H1 (cell line): ENCODE measurements at regions not wholly inside any gene's neighbourhood (a gene's known extent, or its start where the extent isn't known, plus 50 kb on each side); places are given as distances from the start of the nearest gene placed in this dataset.

Experiments used
- CTCF ChIA-PET: fragments of 300-600 bp; sonication (Branson Sonifier 250); formaldehyde crosslinking; loops from one replicate; lab custom pipeline; 2021; ENCODE audit not compliant: partially characterized antibody; lab: Charles Lee
- POLR2A ChIA-PET: fragments of 300-600 bp; sonication (Branson Sonifier 250); formaldehyde crosslinking; loops from one replicate; lab custom pipeline; 2021; ENCODE audit warnings: inconsistent platforms; ENCODE audit not compliant: partially characterized antibody; lab: Charles Lee
- DNase-seq, 2 experiments: peaks; one replicate each; pipeline versions ENCODE4 v3.0.0 to v3.0.0-alpha.2; 2010 to 2022; ENCODE audit warnings: low spot score in 2 of 2, low read depth in 1 of 2, mixed read lengths in 1 of 2
- FAIRE-seq: peaks from 2 replicates; lab custom pipeline; 2011; peaks lifted over from hg19 to GRCh38; lab: Jason Lieb, UNC
- H2AFZ ChIP-seq: 2 replicates; pipeline ENCODE4 v1.8.1; 2012; ENCODE audit warnings: low read length, inconsistent platforms
- H2AK5ac ChIP-seq: 2 replicates; pipeline ENCODE4 v1.6.1; 2013; ENCODE audit warnings: low read depth, low read length
- H2BK120ac ChIP-seq: replicated peaks from 2 replicates; pipeline ENCODE3; 2013; ENCODE audit warnings: low read depth, low read length, inconsistent platforms
- H2BK12ac ChIP-seq: 2 replicates; pipeline ENCODE4 v1.6.1; 2013; ENCODE audit warnings: low read depth, low read length
- H2BK15ac ChIP-seq: 2 replicates; pipeline ENCODE4 v1.6.1; 2013; ENCODE audit warnings: low read length
- H2BK20ac ChIP-seq: 2 replicates; pipeline ENCODE4 v1.6.1; 2013; ENCODE audit warnings: low read length
- H2BK5ac ChIP-seq: 2 replicates; pipeline ENCODE4 v1.6.1; 2013; ENCODE audit warnings: low read depth, low read length
- H3K14ac ChIP-seq: 2 replicates; pipeline ENCODE4 v1.6.1; 2013; ENCODE audit warnings: inconsistent platforms; ENCODE audit not compliant: insufficient read length
- H3K18ac ChIP-seq: 2 replicates; pipeline ENCODE4 v1.6.1; 2013; ENCODE audit warnings: low read length; ENCODE audit errors: extremely low read depth
- H3K23ac ChIP-seq: 2 replicates; pipeline ENCODE4 v1.6.1; 2013; ENCODE audit warnings: inconsistent platforms; ENCODE audit not compliant: insufficient read length
- H3K23me2 ChIP-seq: 2 replicates; pipeline ENCODE4 v1.6.1; 2013; ENCODE audit warnings: low read depth, low read length
- H3K27ac ChIP-seq: 2 replicates; pipeline ENCODE4 v1.6.1; 2011; ENCODE audit warnings: low read depth, low read length, inconsistent platforms
- H3K27me3 ChIP-seq, 4 experiments: replicated peaks in 1 of 4; 1 replicate in 1 of 4; 2 replicates in 3 of 4; pipeline versions ENCODE4 v1.6.1 to v1.8.1; 2011 to 2013; ENCODE audit warnings: low read length in 3 of 4, mild to moderate bottlenecking in 3 of 4, inconsistent platforms in 2 of 4, mixed read lengths in 2 of 4, moderate library complexity in 1 of 4; ENCODE audit not compliant: control insufficient read depth in 3 of 4, insufficient read depth in 3 of 4; ENCODE audit errors: extremely low read depth in 1 of 4
- H3K36me3 ChIP-seq, 4 experiments: 2 replicates each; pipeline versions ENCODE4 v1.6.1 to v1.8.1; 2011 to 2013; ENCODE audit warnings: mild to moderate bottlenecking in 4 of 4, low read length in 3 of 4, moderate library complexity in 2 of 4, control low read depth in 1 of 4, inconsistent platforms in 1 of 4; ENCODE audit not compliant: insufficient read depth in 4 of 4, control insufficient read depth in 2 of 4
- H3K4ac ChIP-seq: replicated peaks from 2 replicates; pipeline ENCODE3; 2013; ENCODE audit warnings: low read length, low read depth, mixed read lengths, inconsistent platforms; ENCODE audit not compliant: insufficient read length
- H3K4me1 ChIP-seq, 4 experiments: replicated peaks in 1 of 4; 1 replicate in 1 of 4; 2 replicates in 3 of 4; pipeline versions ENCODE4 v1.6.1 to v1.8.1; 2011 to 2013; ENCODE audit warnings: low read length in 3 of 4, inconsistent platforms in 2 of 4, mixed read lengths in 1 of 4; ENCODE audit not compliant: insufficient read depth in 4 of 4, control insufficient read depth in 3 of 4
- H3K4me2 ChIP-seq, 2 experiments: 2 replicates each; pipeline versions ENCODE4 v1.6.1 to v1.8.1; 2011 to 2013; ENCODE audit warnings: low read depth in 2 of 2, low read length in 2 of 2, control low read depth in 1 of 2, inconsistent platforms in 1 of 2, mild to moderate bottlenecking in 1 of 2; ENCODE audit not compliant: insufficient read depth in 1 of 2
- H3K4me3 ChIP-seq, 4 experiments: fragments of 200-600, 300-600 bp in 1 of 4; sonication (generic), shearing (Covaris generic), sonication (Bioruptor Twin) in 1 of 4; 2 replicates each; pipeline versions ENCODE4 v1.5.1 to v1.8.1; 2011 to 2016; ENCODE audit warnings: low read length in 4 of 4, low read depth in 3 of 4, control low read depth in 2 of 4, inconsistent platforms in 2 of 4, mild to moderate bottlenecking in 2 of 4, mixed read lengths in 1 of 4, moderate library complexity in 1 of 4; ENCODE audit not compliant: insufficient read depth in 2 of 4; ENCODE audit errors: extremely low read depth in 1 of 4
- H3K56ac ChIP-seq: replicated peaks from 2 replicates; pipeline ENCODE3; 2013; ENCODE audit warnings: low read depth, mild to moderate bottlenecking, mixed read lengths, low read length, inconsistent platforms; ENCODE audit not compliant: insufficient read length
- H3K79me1 ChIP-seq: 2 replicates; pipeline ENCODE4 v1.6.1; 2013; ENCODE audit warnings: low read depth, low read length, control low read depth
- H3K79me2 ChIP-seq, 2 experiments: 2 replicates each; pipeline versions ENCODE4 v1.6.1 to v1.8.1; 2012 to 2013; ENCODE audit warnings: low read length in 2 of 2, mild to moderate bottlenecking in 2 of 2, inconsistent platforms in 1 of 2; ENCODE audit not compliant: insufficient read depth in 2 of 2, control insufficient read depth in 1 of 2
- H3K9ac ChIP-seq, 4 experiments: replicated peaks in 1 of 4; 1 replicate in 1 of 4; 2 replicates in 3 of 4; pipeline versions ENCODE4 v1.6.1 to v1.8.1; 2011 to 2013; ENCODE audit warnings: low read depth in 3 of 4, low read length in 3 of 4, control low read depth in 2 of 4, mild to moderate bottlenecking in 2 of 4, moderate library complexity in 2 of 4, inconsistent platforms in 1 of 4; ENCODE audit errors: extremely low read depth in 1 of 4
- H3K9me3 ChIP-seq, 2 experiments: 2 replicates each; pipeline versions ENCODE4 v1.6.1 to v1.8.1; 2012 to 2013; ENCODE audit warnings: mild to moderate bottlenecking in 2 of 2, moderate library complexity in 2 of 2, control low read depth in 1 of 2, inconsistent platforms in 1 of 2, low read depth in 1 of 2, low read length in 1 of 2, mixed read lengths in 1 of 2; ENCODE audit not compliant: insufficient read depth in 2 of 2
- H4K20me1 ChIP-seq, 2 experiments: replicated peaks in 1 of 2; 2 replicates each; pipeline versions ENCODE3 to v1.8.1; 2011 to 2013; ENCODE audit warnings: inconsistent platforms in 2 of 2, low read length in 2 of 2, mild to moderate bottlenecking in 1 of 2; ENCODE audit not compliant: insufficient read depth in 2 of 2, control insufficient read depth in 1 of 2
- H4K5ac ChIP-seq: 2 replicates; pipeline ENCODE4 v1.6.1; 2013; ENCODE audit warnings: low read length, low read depth, mixed read lengths, inconsistent platforms; ENCODE audit not compliant: insufficient read length
- H4K8ac ChIP-seq: 2 replicates; pipeline ENCODE4 v1.8.0; 2013; ENCODE audit warnings: mild to moderate bottlenecking, moderate library complexity, low read length, inconsistent platforms; ENCODE audit not compliant: insufficient read depth; ENCODE audit errors: extremely low read depth
- H4K91ac ChIP-seq: replicated peaks from 2 replicates; pipeline ENCODE3; 2013; ENCODE audit warnings: low read length, mixed read lengths, inconsistent platforms; ENCODE audit not compliant: insufficient read length
- CBX5 ChIP-seq: fragments of 300-800, 300-1000 bp; sonication (generic); IDR thresholded peaks from 2 replicates; pipeline ENCODE4 v1.7.1; 2016; ENCODE audit warnings: antibody characterized with exemption, low read length, low read depth
- CHD1 ChIP-seq: IDR thresholded peaks from 2 replicates; pipeline ENCODE4 v1.6.1; 2012; ENCODE audit warnings: low read depth, low read length, improper control_type of control experiment
- CTBP2 ChIP-seq: IDR thresholded peaks from 2 replicates; pipeline ENCODE4 v1.7.0; 2011; ENCODE audit warnings: borderline replicate concordance, mild to moderate bottlenecking, moderate library complexity, mixed read lengths, low read length; ENCODE audit not compliant: insufficient read depth, insufficient read length
- EP300 ChIP-seq, 2 experiments: IDR thresholded peaks; 1 replicate in 1 of 2; 2 replicates in 1 of 2; pipeline ENCODE4 v1.6.1; 2011 to 2012; ENCODE audit warnings: low read depth in 2 of 2, low read length in 2 of 2, mild to moderate bottlenecking in 2 of 2, borderline replicate concordance in 1 of 2, inconsistent platforms in 1 of 2, moderate library complexity in 1 of 2
- GABPA ChIP-seq: IDR thresholded peaks from 2 replicates; pipeline ENCODE4 v1.6.1; 2011; ENCODE audit warnings: mild to moderate bottlenecking, low read length, moderate library complexity, borderline replicate concordance; ENCODE audit not compliant: insufficient read depth
- NANOG ChIP-seq: IDR thresholded peaks from 2 replicates; pipeline ENCODE4 v1.6.1; 2011; ENCODE audit warnings: low read length, low read depth, mild to moderate bottlenecking, inconsistent platforms; ENCODE audit not compliant: insufficient read depth, poor library complexity, severe bottlenecking
- POU5F1 ChIP-seq: IDR thresholded peaks from 2 replicates; pipeline ENCODE4 v1.6.1; 2011; ENCODE audit warnings: low read depth, mild to moderate bottlenecking, low read length, moderate library complexity
- RBBP5 ChIP-seq: IDR thresholded peaks from 2 replicates; pipeline ENCODE4 v1.7.1; 2012; ENCODE audit warnings: low read depth, mild to moderate bottlenecking, inconsistent platforms, low read length, moderate library complexity, borderline replicate concordance
- SIN3A ChIP-seq, 2 experiments: IDR thresholded peaks in 1 of 2; conservative IDR thresholded peaks in 1 of 2; 2 replicates each; pipeline ENCODE4 v1.6.1; 2011 to 2012; ENCODE audit warnings: low read length in 2 of 2, improper control_type of control experiment in 1 of 2, low read depth in 1 of 2, mild to moderate bottlenecking in 1 of 2
- SP4 ChIP-seq: IDR thresholded peaks from 2 replicates; pipeline ENCODE4 v1.6.1; 2012; ENCODE audit warnings: low read length, inconsistent platforms
- SRF ChIP-seq: IDR thresholded peaks from 2 replicates; pipeline ENCODE4 v1.6.1; 2011; ENCODE audit warnings: mild to moderate bottlenecking, low read depth, low read length, moderate library complexity
- TAF1 ChIP-seq: IDR thresholded peaks from 2 replicates; pipeline ENCODE4 v1.6.1; 2011; ENCODE audit warnings: mild to moderate bottlenecking, low read depth, low read length
- WGBS, 2 experiments: shearing (Covaris generic) in 1 of 2; methylation state at CpG; one replicate each; pipeline versions ENCODE4 v1.1.6 to v1.1.7; 2013 to 2015; ENCODE audit warnings: low lambda C conversion rate in 2 of 2, mixed read lengths in 2 of 2, inconsistent platforms in 1 of 2, low coverage in 1 of 2, missing lambda C conversion rate in 1 of 2; ENCODE audit not compliant: insufficient replicate concordance in 2 of 2, insufficient coverage in 1 of 2, insufficient read length in 1 of 2; ENCODE audit errors: extremely low coverage in 1 of 2, missing lambda C conversion rate in 1 of 2; 5-methylcytosine and 5-hydroxymethylcytosine counted together

DNA sequence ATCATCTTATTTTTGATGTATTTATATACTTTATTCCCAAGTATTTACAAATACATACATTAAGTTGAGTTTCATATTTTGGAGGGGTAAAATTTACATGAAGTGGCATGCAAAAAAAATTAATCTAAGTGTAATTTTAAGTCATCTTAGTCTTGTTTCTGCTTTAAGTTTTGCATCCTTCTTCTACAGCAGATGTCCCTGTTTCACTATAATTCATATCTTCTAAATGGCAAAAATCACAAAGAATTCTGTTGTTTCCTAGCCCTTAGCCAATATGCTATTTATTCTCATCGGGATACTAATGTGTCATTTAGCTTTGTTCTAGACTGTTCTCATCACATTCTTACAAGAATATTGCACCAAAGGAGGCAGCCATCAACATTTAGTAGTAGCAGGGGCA lies 831.9 kb downstream of the GBE1 start:
- no peak overlapping the region for H3K18ac ChIP-seq
- H3K56ac ChIP-seq = no peak overlapping the region
- no peak overlapping the region for H2AK5ac ChIP-seq
- no peak overlapping the region for H3K14ac ChIP-seq
- H3K27ac ChIP-seq = no peak overlapping the region
- H3K4me3 ChIP-seq = no peak overlapping the region
- H4K5ac ChIP-seq = no peak overlapping the region
- WGBS, 2 experiments = 95% methylated on average over 1 of the region's 1 CpG; no CpG with 5 or more reads in 1 of the 2 experiments
- no peak overlapping the region for H3K4me2 ChIP-seq
- no peak overlapping the region for H2BK120ac ChIP-seq
- no peak overlapping the region for H2AFZ ChIP-seq
- no peaks in the 10 kb centered on the region; a peak in 1 of 8 replicates for H3K36me3 ChIP-seq
- no peak overlapping the region for H4K91ac ChIP-seq
- no peak overlapping the region for H2BK20ac ChIP-seq
- no peak for DNase-seq
- no peak overlapping the region for H3K4ac ChIP-seq
- CTCF ChIA-PET = no interaction called here
- H2BK12ac ChIP-seq = no peak overlapping the region
- H2BK15ac ChIP-seq = no peak overlapping the region
- H3K79me1 ChIP-seq = no peaks in the 10 kb centered on the region
- H3K23ac ChIP-seq = no peak overlapping the region
- no peaks in the 10 kb centered on the region for H4K20me1 ChIP-seq
- TF ChIP-seq POU5F1 (no peak), GABPA (no peak), CBX5 (no peak), RBBP5 (no peak), TAF1 (no peak), SP4 (no peak), CTBP2 (no peak), SRF (no peak), CHD1 (no peak), EP300 (IDR thresholded peaks at IDR 0.05; ENCODE audit: borderline replicate concordance in 1 of 2, low read depth in 2 of 2, low read length in 2 of 2) (no peak), SIN3A (conservative IDR thresholded peaks at IDR 0.05 in 1 of 2, IDR thresholded peaks at IDR 0.05 in 1 of 2; ENCODE audit: low read depth in 1 of 2, low read length in 2 of 2) (no peak), NANOG (no peak)
- no peak for FAIRE-seq
- POLR2A ChIA-PET = no interaction called here
- H3K23me2 ChIP-seq = no peaks in the 10 kb centered on the region
- H3K9me3 ChIP-seq = peaks cover 10 to 13% of the 10 kb centered on the region in 2 experiments; a peak in 3 of 4 replicates
- no peaks in the 10 kb centered on the region for H3K4me1 ChIP-seq
- no peaks in the 10 kb centered on the region for H3K27me3 ChIP-seq
- H4K8ac ChIP-seq = no peak overlapping the region
- no peak overlapping the region for H3K9ac ChIP-seq
- H3K79me2 ChIP-seq = no peaks in the 10 kb centered on the region
- no peak overlapping the region for H2BK5ac ChIP-seq
